T-helper 2 cell treated with Interferon-gamma antibody and Interleukin-4, amounts not matched to agents 5 μg/mL and 100 μg/mL, for 36 hours (primary cell): ENCODE measurements at regions not wholly inside any gene's neighbourhood (a gene's known extent, or its start where the extent isn't known, plus 50 kb on each side); places are given as distances from the start of the nearest gene placed in this dataset.

Source experiments
- DNase-seq: peaks from one replicate; pipeline ENCODE4 v3.0.0; 2021; ENCODE audit warnings: low spot score
- H3K27ac Mint-ChIP-seq: one replicate; pipeline ENCODE4 v1.8.0; 2021; ENCODE audit warnings: mild to moderate bottlenecking, mixed read lengths
- H3K27me3 Mint-ChIP-seq: one replicate; pipeline ENCODE4 v1.8.0; 2021; ENCODE audit warnings: low read depth, mixed read lengths
- H3K36me3 Mint-ChIP-seq: one replicate; pipeline ENCODE4 v1.8.0; 2021; ENCODE audit warnings: low read depth, mixed read lengths
- H3K4me1 Mint-ChIP-seq: one replicate; pipeline ENCODE4 v1.8.0; 2021; ENCODE audit warnings: low read depth, mixed read lengths
- H3K4me3 Mint-ChIP-seq: one replicate; pipeline ENCODE4 v1.8.0; 2022; ENCODE audit warnings: mild to moderate bottlenecking, moderate library complexity, mixed read lengths
- H3K9me3 Mint-ChIP-seq: one replicate; pipeline ENCODE4 v1.8.0; 2021; ENCODE audit warnings: mixed read lengths

DNA sequence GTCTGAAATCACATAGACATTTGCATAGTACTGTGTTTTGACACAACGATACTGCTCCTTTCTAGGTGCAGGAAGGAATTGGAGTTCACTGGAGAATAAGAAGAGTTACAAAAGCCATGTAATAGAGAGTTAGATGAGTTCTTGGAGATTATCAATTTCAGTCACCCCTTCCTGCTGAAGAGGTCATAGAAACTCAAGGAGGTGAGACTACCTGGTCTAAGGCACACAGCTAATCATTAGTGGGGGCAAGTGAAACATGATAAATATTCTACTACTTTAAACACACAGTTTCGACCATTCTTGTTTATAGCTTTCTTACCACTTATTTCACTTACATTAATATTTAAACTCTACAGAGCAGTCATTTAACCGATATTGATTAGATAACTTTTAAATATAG, 286.9 kb upstream of the NXPH2 start:
- H3K4me1 Mint-ChIP-seq = no peaks in the 10 kb centered on the region
- H3K27ac Mint-ChIP-seq = no peak overlapping the region
- H3K36me3 Mint-ChIP-seq = no peaks in the 10 kb centered on the region
- no peak overlapping the region for H3K4me3 Mint-ChIP-seq
- H3K27me3 Mint-ChIP-seq = no peaks in the 10 kb centered on the region
- peaks cover 16% of the 10 kb centered on the region for H3K9me3 Mint-ChIP-seq
- DNase-seq = no peak

DNA sequence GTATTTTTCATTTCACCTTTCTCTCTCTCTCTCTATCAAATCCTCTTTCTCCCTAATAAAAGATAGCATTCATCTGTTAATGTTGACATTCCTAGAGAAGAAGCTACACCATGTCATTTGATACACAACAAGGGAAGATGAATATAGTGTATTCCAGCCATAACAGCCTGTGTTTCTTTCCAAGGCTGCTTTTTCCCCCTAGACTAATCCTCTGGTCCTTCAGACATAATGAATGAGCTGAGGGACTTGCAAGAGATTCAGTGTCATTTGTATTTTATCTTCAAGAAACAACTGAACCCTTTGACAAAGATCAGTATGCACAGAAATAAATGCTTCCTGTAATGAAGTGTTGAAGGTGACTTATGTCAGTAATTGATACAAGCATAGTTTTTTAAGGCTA, 284.0 kb upstream of the NXPH2 start:
- H3K36me3 Mint-ChIP-seq = no peaks in the 10 kb centered on the region
- no peak for DNase-seq
- H3K9me3 Mint-ChIP-seq = peaks cover 7% of the 10 kb centered on the region
- H3K27me3 Mint-ChIP-seq = no peaks in the 10 kb centered on the region
- no peak overlapping the region for H3K4me3 Mint-ChIP-seq
- no peaks in the 10 kb centered on the region for H3K4me1 Mint-ChIP-seq
- H3K27ac Mint-ChIP-seq = no peak overlapping the region

DNA sequence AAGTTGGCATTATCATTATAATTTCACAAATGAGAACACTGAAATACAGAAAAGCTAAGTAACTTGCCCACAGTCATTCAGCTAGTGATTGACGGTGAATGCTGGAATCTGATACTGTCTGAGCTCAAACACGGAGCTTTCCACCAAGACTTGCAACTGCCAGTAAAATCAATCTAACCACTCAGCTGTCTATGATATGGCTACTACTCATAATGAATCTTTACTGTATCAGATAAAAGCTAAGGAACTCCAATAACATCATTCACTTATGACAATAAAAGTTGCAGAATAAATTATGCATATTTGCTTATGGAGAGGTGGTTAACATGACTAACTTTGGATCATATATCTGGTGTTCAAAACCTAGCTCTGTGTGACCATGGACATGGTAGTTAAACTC, 279.4 kb upstream of the NXPH2 start:
- Mint-ChIP-seq H3K4me3 (no peak overlapping the region), H3K27me3 (no peaks in the 10 kb centered on the region), H3K27ac (no peak overlapping the region), H3K4me1 (no peaks in the 10 kb centered on the region), H3K9me3 (peaks cover 14% of the 10 kb centered on the region), H3K36me3 (no peaks in the 10 kb centered on the region)
- DNase-seq = no peak

DNA sequence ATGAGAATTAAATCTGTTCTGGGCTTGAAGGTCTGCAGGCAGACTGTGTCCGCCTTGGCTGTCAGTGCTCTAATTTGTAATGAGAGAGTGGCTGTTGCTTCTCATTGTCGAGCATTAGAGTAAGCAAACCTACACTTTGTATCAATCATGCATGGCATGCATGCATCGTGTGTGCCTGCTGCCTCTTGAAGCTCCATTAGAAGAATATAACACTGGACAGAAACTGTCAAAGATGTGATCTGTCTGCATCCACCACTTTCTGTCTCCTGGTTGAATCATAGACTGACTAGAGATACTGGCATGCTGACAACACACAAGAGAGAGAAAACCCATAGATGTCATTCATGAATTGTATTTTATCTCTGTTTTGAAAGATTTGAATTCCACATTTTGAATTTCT, 275.0 kb upstream of the NXPH2 start:
- Mint-ChIP-seq H3K9me3 (peaks cover 28% of the 10 kb centered on the region), H3K36me3 (no peaks in the 10 kb centered on the region), H3K27me3 (no peaks in the 10 kb centered on the region), H3K4me1 (no peaks in the 10 kb centered on the region), H3K27ac (no peak overlapping the region), H3K4me3 (no peak overlapping the region)
- no peak for DNase-seq

- no peak for DNase-seq
- H3K4me1 Mint-ChIP-seq = no peaks in the 10 kb centered on the region
- peaks cover 36% of the 10 kb centered on the region for H3K9me3 Mint-ChIP-seq
- no peaks in the 10 kb centered on the region for H3K27me3 Mint-ChIP-seq
- no peak overlapping the region for H3K4me3 Mint-ChIP-seq
- no peak overlapping the region for H3K27ac Mint-ChIP-seq
- H3K36me3 Mint-ChIP-seq = no peaks in the 10 kb centered on the region
Measured at GRCh38 chr2:139048017-139048416, 267.8 kb upstream of the NXPH2 start.

- no peak overlapping the region for H3K27ac Mint-ChIP-seq
- no peak for DNase-seq
- no peaks in the 10 kb centered on the region for H3K4me1 Mint-ChIP-seq
- H3K27me3 Mint-ChIP-seq = no peaks in the 10 kb centered on the region
- H3K9me3 Mint-ChIP-seq = peaks cover 36% of the 10 kb centered on the region
- H3K36me3 Mint-ChIP-seq = no peaks in the 10 kb centered on the region
- H3K4me3 Mint-ChIP-seq = no peak overlapping the region
Measured at GRCh38 chr2:139045524-139045923, 265.3 kb upstream of the NXPH2 start.

DNA sequence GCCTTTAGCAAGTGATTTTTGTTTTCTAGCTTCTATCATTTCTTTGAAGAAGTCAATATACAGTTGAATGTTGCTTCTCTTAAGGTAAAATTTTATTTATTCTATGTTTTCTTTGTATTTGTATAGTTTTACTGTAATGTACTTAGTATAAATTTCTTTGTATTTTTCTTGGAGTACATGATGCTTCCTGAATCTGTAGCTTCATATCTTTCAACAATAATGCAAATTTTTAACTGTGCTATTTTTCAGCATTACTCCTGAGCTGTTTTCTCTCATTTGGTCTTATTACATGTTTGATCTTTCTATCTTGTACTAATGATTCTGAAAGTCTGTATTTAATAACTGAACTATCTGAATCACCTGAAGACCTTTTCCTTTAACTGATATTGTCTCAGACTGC, 253.9 kb upstream of the NXPH2 start:
- Mint-ChIP-seq H3K27ac (no peak overlapping the region), H3K4me3 (no peak overlapping the region), H3K4me1 (no peaks in the 10 kb centered on the region), H3K27me3 (no peaks in the 10 kb centered on the region), H3K36me3 (no peaks in the 10 kb centered on the region), H3K9me3 (peaks cover 12% of the 10 kb centered on the region)
- DNase-seq = no peak

DNA sequence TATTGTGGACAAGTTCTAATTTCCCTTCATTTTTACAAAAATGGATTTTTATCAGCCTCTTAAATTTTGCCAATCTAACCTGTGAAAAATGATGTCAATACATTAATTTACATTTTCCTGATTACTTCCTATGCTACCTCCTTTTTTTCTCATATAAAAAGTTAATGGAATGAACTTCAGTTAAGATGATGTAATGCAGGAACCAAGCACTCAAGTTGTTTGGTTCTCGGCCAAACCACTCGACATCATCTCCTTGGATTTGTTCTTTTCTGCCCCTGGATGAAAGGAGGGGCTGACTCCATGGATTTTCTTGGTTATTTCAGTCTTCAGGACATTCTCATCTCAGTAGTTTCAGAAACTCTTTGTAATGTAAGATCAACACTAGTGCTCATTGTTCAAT, 253.1 kb upstream of the NXPH2 start:
- no peaks in the 10 kb centered on the region for H3K4me1 Mint-ChIP-seq

DNA sequence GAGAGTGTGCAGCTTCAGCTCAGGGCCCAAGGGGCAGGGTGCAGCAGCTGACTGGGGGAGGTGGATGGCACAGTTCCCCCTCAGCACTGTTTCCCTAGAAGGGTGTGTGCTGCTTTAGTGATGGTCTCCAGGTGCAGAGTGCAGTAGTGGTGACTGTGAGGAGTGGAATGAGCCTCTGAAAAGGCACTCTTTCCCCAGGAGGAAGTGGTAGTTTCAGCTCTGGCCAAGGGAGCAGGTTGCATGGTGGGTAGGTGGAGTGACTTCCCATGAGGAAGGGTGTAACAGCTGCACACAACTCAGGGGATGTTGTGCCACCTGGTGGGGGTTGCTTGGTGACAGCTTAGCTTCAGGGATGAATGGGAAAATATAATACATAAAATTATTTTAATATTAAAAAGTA, 251.5 kb upstream of the NXPH2 start:
- no peaks in the 10 kb centered on the region for H3K27me3 Mint-ChIP-seq
- peaks cover 19% of the 10 kb centered on the region for H3K9me3 Mint-ChIP-seq
- no peak for DNase-seq
- no peak overlapping the region for H3K4me3 Mint-ChIP-seq
- no peaks in the 10 kb centered on the region for H3K4me1 Mint-ChIP-seq
- H3K36me3 Mint-ChIP-seq = no peaks in the 10 kb centered on the region
- H3K27ac Mint-ChIP-seq = no peak overlapping the region

More for the DNA sequence above, 253.1 kb upstream of the NXPH2 start:
- Mint-ChIP-seq H3K27me3 (no peaks in the 10 kb centered on the region), H3K36me3 (no peaks in the 10 kb centered on the region), H3K4me3 (no peak overlapping the region), H3K9me3 (peaks cover 16% of the 10 kb centered on the region), H3K27ac (no peak overlapping the region)
- DNase-seq = no peak

- H3K27ac Mint-ChIP-seq = no peak overlapping the region
- DNase-seq = no peak
- no peaks in the 10 kb centered on the region for H3K4me1 Mint-ChIP-seq
- no peaks in the 10 kb centered on the region for H3K36me3 Mint-ChIP-seq
- H3K9me3 Mint-ChIP-seq = peaks cover 46% of the 10 kb centered on the region
- H3K27me3 Mint-ChIP-seq = no peaks in the 10 kb centered on the region
- H3K4me3 Mint-ChIP-seq = no peak overlapping the region
Measured at GRCh38 chr2:139020287-139020686, 240.1 kb upstream of the NXPH2 start.

DNA sequence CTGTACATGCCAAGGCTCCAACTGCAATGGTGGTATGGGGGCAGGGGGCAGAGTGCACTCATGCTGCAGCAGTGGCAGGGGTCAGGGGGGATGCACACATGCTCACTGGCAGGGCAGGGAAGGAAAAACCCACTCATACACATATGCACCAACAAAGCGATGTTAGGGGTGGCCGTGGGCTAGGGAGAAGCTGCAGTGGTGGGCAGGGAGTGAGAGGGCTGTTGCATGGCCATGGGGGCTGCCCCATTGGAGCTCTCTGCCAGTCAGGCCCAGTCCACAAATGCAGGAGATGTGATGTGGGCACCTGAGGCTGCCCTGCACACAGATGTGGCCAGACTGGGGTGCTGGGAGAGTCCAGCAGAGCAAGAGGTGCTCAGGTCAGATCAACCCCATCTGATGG, 238.1 kb upstream of the NXPH2 start:
- DNase-seq = no peak
- H3K36me3 Mint-ChIP-seq = no peaks in the 10 kb centered on the region
- no peak overlapping the region for H3K27ac Mint-ChIP-seq
- H3K4me1 Mint-ChIP-seq = no peaks in the 10 kb centered on the region
- no peaks in the 10 kb centered on the region for H3K27me3 Mint-ChIP-seq
- peaks cover 52% of the 10 kb centered on the region for H3K9me3 Mint-ChIP-seq
- H3K4me3 Mint-ChIP-seq = no peak overlapping the region

- no peak for DNase-seq
- Mint-ChIP-seq H3K4me1 (no peaks in the 10 kb centered on the region), H3K27me3 (no peaks in the 10 kb centered on the region), H3K9me3 (peaks cover 5% of the 10 kb centered on the region), H3K4me3 (no peak overlapping the region), H3K36me3 (no peaks in the 10 kb centered on the region), H3K27ac (no peak overlapping the region)
Measured at GRCh38 chr2:139007130-139007529, 226.9 kb upstream of the NXPH2 start.

- H3K9me3 Mint-ChIP-seq = no peaks in the 10 kb centered on the region
- H3K36me3 Mint-ChIP-seq = no peaks in the 10 kb centered on the region
- H3K27me3 Mint-ChIP-seq = no peaks in the 10 kb centered on the region
- H3K4me3 Mint-ChIP-seq = no peak overlapping the region
- no peaks in the 10 kb centered on the region for H3K4me1 Mint-ChIP-seq
- DNase-seq = no peak
- H3K27ac Mint-ChIP-seq = no peak overlapping the region
Measured at GRCh38 chr2:139000131-139000785, 220.1 kb upstream of the NXPH2 start.

DNA sequence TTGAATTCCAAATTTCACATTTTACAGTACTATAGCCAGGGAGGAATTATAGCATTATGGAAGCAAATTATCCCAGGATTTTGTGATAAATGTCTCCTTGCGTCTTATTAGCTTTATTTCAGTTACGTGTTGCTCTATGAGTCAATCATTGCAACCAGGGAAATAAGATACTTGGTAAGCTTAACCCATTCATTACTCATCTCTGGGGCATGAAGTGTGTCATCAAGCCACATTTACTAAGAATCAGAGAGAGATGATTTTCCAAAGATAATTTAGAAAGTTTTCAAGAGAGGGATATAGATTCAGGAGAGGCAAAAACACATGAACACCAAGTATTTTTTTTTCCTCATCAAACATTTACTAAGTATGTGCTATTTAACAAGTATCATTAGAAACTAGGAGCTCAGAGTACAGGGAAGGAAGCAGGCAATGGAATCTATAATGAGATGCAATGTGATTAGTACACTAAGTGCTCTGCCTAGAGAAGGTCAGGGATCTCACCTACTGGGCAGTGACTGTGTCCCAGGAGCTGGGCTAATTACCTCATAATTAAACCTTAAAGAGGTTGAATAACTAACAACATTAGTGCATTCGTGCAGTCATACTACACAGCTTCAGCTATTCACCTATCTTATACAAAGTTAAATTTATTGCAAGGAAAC, 217.8 kb upstream of the NXPH2 start:
- no peak overlapping the region for H3K4me3 Mint-ChIP-seq
- no peak overlapping the region for H3K27ac Mint-ChIP-seq
- no peaks in the 10 kb centered on the region for H3K4me1 Mint-ChIP-seq
- no peaks in the 10 kb centered on the region for H3K27me3 Mint-ChIP-seq
- H3K9me3 Mint-ChIP-seq = no peaks in the 10 kb centered on the region
- no peak for DNase-seq
- no peaks in the 10 kb centered on the region for H3K36me3 Mint-ChIP-seq

- H3K36me3 Mint-ChIP-seq = no peaks in the 10 kb centered on the region
Measured at GRCh38 chr2:138997346-138997745, 217.2 kb upstream of the NXPH2 start.

More at GRCh38 chr2:138997346-138997745, 217.2 kb upstream of the NXPH2 start:
- Mint-ChIP-seq H3K9me3 (peaks cover 1% of the 10 kb centered on the region), H3K4me1 (no peaks in the 10 kb centered on the region), H3K27me3 (no peaks in the 10 kb centered on the region), H3K4me3 (no peak overlapping the region), H3K27ac (no peak overlapping the region)
- no peak for DNase-seq
